Epithelial cell of proximal tubule (primary cell): ENCODE measurements at regions not wholly inside any gene's neighbourhood (a gene's known extent, or its start where the extent isn't known, plus 50 kb on each side); places are given as distances from the start of the nearest gene placed in this dataset.
"Not testable (repeated sequence)": the region's sequence is repeated elsewhere in the genome, so short reads cannot be mapped to it uniquely, and the experiment has no call there.

Experiments
- DNase-seq: peaks from one replicate; pipeline ENCODE4 v3.0.0-alpha.2; 2011; ENCODE audit warnings: low read depth
- H3K4me3 ChIP-seq: 2 replicates; pipeline ENCODE4 v1.5.1; 2011; ENCODE audit warnings: low read depth, mild to moderate bottlenecking, low read length
- TF ChIP-seq, protein P1 (sequence below): conservative IDR thresholded peaks from 2 replicates; pipeline ENCODE4 v1.5.1; 2012; ENCODE audit warnings: low read depth, mild to moderate bottlenecking, low read length

DNA sequence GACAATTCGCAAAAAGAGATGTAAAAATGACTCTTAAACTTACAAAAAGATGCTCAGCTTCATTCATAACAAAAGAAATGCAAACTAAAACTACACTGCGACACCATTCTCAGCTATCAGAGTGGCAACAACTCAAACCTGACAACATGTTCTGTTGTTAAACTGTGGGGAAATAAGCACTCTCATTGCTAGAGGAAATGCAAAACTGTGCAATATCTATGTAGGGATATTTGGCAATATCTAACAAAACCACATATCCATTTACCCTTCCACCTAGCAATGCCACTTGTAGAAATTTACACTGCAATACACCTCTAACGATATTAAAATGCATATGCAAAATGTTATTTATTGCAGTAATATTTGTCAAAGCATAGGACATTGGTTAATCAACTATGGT is 78.3 kb upstream of the EGFL6 start:
- no peak overlapping the region for H3K4me3 ChIP-seq
- no peak for DNase-seq
- TF ChIP-seq, protein P1, sequence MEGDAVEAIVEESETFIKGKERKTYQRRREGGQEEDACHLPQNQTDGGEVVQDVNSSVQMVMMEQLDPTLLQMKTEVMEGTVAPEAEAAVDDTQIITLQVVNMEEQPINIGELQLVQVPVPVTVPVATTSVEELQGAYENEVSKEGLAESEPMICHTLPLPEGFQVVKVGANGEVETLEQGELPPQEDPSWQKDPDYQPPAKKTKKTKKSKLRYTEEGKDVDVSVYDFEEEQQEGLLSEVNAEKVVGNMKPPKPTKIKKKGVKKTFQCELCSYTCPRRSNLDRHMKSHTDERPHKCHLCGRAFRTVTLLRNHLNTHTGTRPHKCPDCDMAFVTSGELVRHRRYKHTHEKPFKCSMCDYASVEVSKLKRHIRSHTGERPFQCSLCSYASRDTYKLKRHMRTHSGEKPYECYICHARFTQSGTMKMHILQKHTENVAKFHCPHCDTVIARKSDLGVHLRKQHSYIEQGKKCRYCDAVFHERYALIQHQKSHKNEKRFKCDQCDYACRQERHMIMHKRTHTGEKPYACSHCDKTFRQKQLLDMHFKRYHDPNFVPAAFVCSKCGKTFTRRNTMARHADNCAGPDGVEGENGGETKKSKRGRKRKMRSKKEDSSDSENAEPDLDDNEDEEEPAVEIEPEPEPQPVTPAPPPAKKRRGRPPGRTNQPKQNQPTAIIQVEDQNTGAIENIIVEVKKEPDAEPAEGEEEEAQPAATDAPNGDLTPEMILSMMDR: no peak

DNA sequence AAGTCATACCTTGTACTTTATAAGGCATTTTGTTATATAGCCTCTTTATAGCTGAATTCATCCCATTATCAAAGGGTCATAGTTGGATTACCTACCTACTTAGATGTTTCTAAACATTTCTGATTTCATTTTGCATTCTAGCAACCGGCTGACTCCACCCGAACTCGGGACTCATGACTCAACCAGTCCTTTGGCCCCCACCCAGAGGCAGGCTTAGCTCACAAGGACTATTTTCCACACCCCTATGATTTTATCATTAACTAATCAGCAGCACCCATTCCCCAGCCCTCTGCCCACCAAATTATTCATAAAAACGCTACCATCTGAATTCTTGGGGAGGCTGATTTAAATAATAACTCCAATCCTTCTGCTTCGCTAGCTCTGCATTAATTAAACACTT is 79.9 kb upstream of the EGFL6 start:
- peak; percentile 25 for DNase-seq
- TF ChIP-seq, protein P1: no peak

DNA sequence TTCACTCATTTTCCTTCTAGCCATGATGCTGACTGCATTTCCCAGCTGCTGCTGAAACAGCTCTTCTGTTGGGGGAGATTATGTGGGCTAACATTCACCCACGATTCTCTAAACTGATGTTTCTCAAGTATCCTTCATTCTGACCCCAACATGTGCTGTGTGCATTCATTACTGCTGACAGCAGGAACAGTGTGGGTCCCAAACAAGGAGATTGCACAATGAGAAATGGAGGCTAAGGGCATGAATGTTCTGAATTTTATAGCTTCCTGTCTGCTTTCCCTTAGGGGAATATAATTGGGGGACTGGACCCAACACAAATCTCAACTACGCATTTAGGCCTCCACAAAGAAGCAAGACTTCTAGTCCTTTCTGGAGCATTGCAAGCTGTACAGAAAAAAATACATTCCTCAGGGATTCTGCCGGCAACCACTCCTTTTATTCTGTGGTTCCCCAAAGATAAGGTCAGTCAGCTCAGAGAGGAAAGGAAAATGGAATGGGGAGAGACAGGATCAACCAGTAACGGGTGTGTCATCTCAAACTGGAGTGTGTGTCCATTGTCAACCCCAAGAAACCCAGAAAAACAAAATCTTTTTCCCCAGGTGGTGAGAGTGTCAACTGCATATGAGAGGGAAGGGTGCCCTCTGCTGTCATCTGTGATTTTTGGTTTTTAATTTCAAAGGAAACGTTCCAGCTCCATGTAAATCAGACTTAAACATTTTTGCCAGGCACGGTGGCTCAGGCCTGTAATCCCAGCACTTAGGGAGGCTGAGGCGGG is 81.5 kb upstream of the EGFL6 start:
- H3K4me3 ChIP-seq: no peak overlapping the region
- peak; percentile 41 for DNase-seq
- TF ChIP-seq, protein P1: peak; percentile 56

More for the DNA sequence above, 79.9 kb upstream of the EGFL6 start:
- H3K4me3 ChIP-seq: no peak overlapping the region

DNA sequence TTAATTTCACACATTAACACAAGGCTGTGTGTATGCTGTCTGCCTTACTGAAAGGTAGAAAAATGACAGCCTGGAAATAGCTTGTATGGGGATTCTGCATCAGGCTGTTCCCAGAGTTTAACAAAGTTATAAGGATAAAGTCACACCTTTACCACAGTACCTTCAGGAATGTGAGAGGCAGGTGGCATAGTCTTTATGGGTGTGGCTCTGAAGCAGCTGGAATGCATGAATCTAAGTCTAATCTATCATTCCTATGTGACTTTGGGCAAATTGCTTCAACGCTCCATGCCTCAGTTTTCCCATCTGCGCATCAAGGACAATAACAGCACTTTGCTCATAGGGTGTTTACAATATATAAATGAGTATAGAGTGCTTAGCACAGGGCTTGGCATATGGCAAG is 84.2 kb upstream of the EGFL6 start:
- H3K4me3 ChIP-seq: no peak overlapping the region
- TF ChIP-seq, protein P1: no peak
- no peak for DNase-seq

DNA sequence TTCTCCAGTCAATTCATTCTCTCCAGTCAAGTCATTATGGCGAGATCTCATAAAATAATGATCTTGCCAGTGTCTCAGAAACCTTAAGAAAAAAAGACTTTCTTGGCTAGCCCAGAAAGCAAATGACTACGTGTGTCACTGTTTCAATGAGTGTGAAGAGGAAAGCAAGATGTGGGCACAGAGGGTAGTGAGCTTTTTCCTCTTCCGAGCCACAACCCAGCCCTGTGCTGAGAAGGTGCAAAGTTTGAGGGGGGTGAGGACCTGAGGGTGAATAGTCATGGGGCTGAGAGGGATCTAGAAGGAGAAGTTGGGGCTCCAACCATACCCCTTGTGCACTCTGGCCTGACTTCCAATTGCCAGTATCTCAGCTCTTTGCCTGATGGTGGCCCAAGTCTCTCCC is 85.6 kb upstream of the EGFL6 start:
- TF ChIP-seq, protein P1: no peak
- DNase-seq: no peak
- no peak overlapping the region for H3K4me3 ChIP-seq

DNA sequence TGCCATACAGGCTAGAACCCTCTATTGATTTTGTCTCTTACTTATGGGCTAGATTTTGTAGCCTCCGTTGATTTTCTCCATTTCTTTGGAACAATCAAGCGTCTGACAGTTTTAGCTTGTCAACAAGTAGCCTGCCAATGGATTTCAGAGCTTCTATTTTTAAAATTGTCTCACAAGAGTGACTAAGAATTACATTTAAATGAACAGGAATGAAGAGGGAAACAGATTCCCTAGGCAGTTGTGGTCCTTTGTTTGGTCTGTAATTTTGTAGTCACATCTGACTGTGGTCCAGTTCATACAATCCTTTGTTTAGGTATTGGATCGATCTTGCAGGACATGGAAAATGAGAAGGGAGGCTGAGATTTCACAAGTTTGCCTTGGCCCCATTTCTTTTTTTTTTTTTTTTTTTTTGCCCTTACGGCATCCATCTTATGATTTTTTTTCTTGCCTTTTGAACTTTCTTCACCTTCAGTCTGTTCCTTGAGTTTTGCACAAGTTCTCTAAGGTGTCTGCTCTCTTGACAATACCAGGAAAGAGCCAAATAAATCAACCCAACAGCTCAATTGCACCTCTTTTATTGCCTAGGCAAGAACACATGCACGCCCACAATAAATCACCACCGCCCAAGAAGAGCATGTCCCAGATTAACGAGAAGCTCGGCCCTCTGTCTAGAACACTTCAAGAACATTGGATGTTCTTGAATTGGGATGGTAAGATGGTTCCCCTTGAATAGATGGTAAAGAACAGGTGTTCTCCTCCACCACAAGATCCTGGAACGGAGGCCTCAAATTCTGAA is 86.5 kb upstream of the EGFL6 start:
- TF ChIP-seq, protein P1: no peak
- DNase-seq: no peak

DNA sequence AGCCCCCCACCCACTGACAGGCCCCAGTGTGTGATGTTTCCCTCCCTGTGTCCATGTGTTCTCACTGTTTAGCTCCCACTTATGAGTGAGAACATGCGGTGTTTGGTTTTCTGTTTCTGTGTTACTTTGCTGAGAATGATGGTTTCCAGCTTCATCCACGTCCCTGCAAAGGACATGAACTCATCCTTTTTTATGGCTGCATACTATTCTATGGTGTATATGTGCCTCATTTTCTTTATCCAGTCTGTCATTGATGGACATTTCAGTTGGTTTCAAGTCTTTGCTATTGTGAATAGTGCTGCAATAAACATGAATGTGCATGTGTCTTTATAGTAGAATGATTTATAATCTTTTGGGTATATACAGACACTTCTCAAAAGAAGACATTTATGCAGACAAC is 88.6 kb upstream of the EGFL6 start:
- not testable (repeated sequence) for DNase-seq, H3K4me3 ChIP-seq

More for the DNA sequence above, 86.5 kb upstream of the EGFL6 start:
- H3K4me3 ChIP-seq: no peak overlapping the region
